WTC11 (cell line): ENCODE measurements at regions not wholly inside any gene's neighbourhood (a gene's known extent, or its start where the extent isn't known, plus 50 kb on each side); places are given as distances from the start of the nearest gene placed in this dataset.

Source experiments
- ZNF232 ChIP-seq: sonication (generic); formaldehyde crosslinking; IDR thresholded peaks from 2 replicates; pipeline ENCODE4 v1.8.0; 2022; ENCODE audit warnings: mild to moderate bottlenecking, missing genetic modification reagents
- TF ChIP-seq, protein P1 (sequence below): fragments of 200-600 bp; IDR thresholded peaks from 2 replicates; pipeline ENCODE4 v1.8.0; 2022; ENCODE audit warnings: antibody characterized with exemption
- TF ChIP-seq, protein P2 (sequence below): sonication (generic); formaldehyde crosslinking; IDR thresholded peaks from 2 replicates; pipeline ENCODE4 v1.8.0; 2022; ENCODE audit warnings: mild to moderate bottlenecking, missing genetic modification reagents
- TF ChIP-seq, protein P3 (sequence below): sonication (generic); formaldehyde crosslinking; IDR thresholded peaks from 2 replicates; pipeline ENCODE4 v1.8.0; 2022; ENCODE audit warnings: mild to moderate bottlenecking, missing genetic modification reagents

DNA sequence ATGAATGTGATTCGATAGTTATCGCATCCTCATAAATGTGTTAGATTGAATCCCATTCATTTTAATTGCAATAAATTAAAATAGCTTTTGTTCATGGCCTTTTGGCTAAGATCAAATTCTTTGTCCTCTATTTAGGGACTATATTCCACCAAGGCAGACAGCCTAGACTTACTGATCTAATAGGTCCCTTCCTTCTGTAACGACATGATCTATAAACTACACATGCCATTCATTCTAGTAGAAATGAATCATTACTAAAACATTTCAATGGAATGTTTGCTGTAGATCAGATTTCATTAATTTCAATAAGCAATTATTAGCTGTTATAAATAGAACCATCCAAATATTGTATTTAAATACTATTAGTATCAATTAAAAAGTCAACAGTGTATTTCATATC is 526.6 kb upstream of the KLHL1 start:
- TF ChIP-seq, protein P1, sequence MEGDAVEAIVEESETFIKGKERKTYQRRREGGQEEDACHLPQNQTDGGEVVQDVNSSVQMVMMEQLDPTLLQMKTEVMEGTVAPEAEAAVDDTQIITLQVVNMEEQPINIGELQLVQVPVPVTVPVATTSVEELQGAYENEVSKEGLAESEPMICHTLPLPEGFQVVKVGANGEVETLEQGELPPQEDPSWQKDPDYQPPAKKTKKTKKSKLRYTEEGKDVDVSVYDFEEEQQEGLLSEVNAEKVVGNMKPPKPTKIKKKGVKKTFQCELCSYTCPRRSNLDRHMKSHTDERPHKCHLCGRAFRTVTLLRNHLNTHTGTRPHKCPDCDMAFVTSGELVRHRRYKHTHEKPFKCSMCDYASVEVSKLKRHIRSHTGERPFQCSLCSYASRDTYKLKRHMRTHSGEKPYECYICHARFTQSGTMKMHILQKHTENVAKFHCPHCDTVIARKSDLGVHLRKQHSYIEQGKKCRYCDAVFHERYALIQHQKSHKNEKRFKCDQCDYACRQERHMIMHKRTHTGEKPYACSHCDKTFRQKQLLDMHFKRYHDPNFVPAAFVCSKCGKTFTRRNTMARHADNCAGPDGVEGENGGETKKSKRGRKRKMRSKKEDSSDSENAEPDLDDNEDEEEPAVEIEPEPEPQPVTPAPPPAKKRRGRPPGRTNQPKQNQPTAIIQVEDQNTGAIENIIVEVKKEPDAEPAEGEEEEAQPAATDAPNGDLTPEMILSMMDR: no peak
- TF ChIP-seq, protein P2, sequence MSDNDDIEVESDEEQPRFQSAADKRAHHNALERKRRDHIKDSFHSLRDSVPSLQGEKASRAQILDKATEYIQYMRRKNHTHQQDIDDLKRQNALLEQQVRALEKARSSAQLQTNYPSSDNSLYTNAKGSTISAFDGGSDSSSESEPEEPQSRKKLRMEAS (CRISPR knock-in tag): no peak
- no peak for TF ChIP-seq ZNF232 (CRISPR knock-in tag)
- TF ChIP-seq, protein P3, sequence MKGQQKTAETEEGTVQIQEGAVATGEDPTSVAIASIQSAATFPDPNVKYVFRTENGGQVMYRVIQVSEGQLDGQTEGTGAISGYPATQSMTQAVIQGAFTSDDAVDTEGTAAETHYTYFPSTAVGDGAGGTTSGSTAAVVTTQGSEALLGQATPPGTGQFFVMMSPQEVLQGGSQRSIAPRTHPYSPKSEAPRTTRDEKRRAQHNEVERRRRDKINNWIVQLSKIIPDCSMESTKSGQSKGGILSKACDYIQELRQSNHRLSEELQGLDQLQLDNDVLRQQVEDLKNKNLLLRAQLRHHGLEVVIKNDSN (CRISPR knock-in tag): no peak
